HepG2 (cell line): ENCODE measurements at regions not wholly inside any gene's neighbourhood (a gene's known extent, or its start where the extent isn't known, plus 50 kb on each side); places are given as distances from the start of the nearest gene placed in this dataset.

Experiments used
- ATF4 ChIP-seq, 2 experiments: fragments of 450-650 bp in 1 of 2; sonication (generic) in 1 of 2; formaldehyde crosslinking; IDR thresholded peaks; 2 replicates each; pipeline versions ENCODE4 v1.5.0 to v1.8.0; 2020 to 2022; ENCODE audit warnings: mild to moderate bottlenecking in 1 of 2, missing genetic modification reagents in 1 of 2
- EZH2 ChIP-seq: conservative IDR thresholded peaks from 2 replicates; pipeline ENCODE4 v1.6.1; 2012; ENCODE audit warnings: mild to moderate bottlenecking, low read depth, low read length, moderate library complexity
- HNRNPL ChIP-seq: fragments of 200-400 bp; formaldehyde crosslinking; IDR thresholded peaks from 2 replicates; pipeline ENCODE4 v1.6.1; 2017; ENCODE audit warnings: mild to moderate bottlenecking, low read depth, low read length
- MAFK ChIP-seq, 2 experiments: IDR thresholded peaks in 1 of 2; conservative IDR thresholded peaks in 1 of 2; 2 replicates each; pipeline ENCODE4 v1.6.1; 2011; ENCODE audit warnings: improper control_type of control experiment in 2 of 2, low read length in 2 of 2
- NFRKB ChIP-seq: fragments of 450-650 bp; IDR thresholded peaks from 2 replicates; pipeline ENCODE4 v1.6.1; 2017
- SP2 ChIP-seq: sonication (generic); formaldehyde crosslinking; IDR thresholded peaks from 2 replicates; pipeline ENCODE4 v1.5.1; 2020; ENCODE audit warnings: mild to moderate bottlenecking, missing genetic modification reagents
- SP5 ChIP-seq: IDR thresholded peaks from 2 replicates; pipeline ENCODE4 v1.6.1; 2016; ENCODE audit warnings: low read depth, borderline replicate concordance
- ZBTB21 ChIP-seq: sonication (generic); formaldehyde crosslinking; IDR thresholded peaks from 2 replicates; pipeline ENCODE4 v1.4.0; 2020; ENCODE audit warnings: missing genetic modification reagents
- ZFP36L2 ChIP-seq: sonication (generic); formaldehyde crosslinking; IDR thresholded peaks from 2 replicates; pipeline ENCODE4 v1.4.0; 2020; ENCODE audit warnings: missing genetic modification reagents
- ZNF232 ChIP-seq: sonication (generic); formaldehyde crosslinking; IDR thresholded peaks from 2 replicates; pipeline ENCODE4 v1.4.0; 2020; ENCODE audit warnings: missing genetic modification reagents, borderline replicate concordance
- ZNF441 ChIP-seq: sonication (generic); formaldehyde crosslinking; IDR thresholded peaks from 2 replicates; pipeline ENCODE4 v1.7.0; 2021; ENCODE audit warnings: missing genetic modification reagents, borderline replicate concordance
- ZNF644 ChIP-seq: IDR thresholded peaks from 2 replicates; pipeline ENCODE4 v1.6.1; 2016; ENCODE audit warnings: low read depth
- ZNF816 ChIP-seq: sonication (generic); formaldehyde crosslinking; IDR thresholded peaks from 2 replicates; pipeline ENCODE4 v1.8.0; 2022; ENCODE audit warnings: missing genetic modification reagents, mild to moderate bottlenecking, borderline replicate concordance

DNA sequence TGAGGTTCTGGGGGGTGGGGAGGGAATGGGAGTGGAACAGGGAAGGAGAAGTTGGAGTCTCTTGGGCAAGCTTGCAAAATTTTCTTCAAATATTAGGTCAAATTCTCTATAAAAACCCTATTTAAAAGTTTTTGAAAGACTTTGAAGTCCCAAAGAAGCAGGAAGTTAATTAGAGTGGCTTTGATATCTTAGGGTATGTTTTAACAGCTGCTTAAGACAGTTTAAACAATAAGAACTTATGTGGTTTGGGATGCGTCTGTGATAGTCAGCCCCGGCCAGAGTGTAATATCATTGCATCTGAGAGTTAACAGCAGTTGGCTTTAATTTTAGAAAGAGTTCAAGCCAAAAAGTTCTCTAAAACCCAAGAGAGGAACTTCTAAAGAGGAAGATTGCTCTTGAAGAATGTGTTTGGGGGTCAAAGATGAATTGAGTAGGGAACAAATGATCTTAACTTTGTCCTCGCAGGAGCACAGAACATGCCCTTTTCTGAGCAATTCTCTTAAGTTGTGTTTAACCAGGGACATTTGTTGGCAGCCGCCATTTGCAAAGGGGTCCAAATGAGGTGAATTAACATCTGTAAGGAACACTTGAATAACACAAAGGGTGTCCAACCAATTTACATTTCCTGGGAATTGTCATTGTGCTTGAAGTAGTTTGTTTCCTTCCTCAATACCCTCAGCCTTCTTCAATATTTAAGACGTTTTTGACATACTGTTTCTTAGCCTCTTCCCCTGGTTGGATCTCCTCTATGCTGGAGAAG is 182.4 kb downstream of the PTEN start:
- TF ChIP-seq ZNF232 (CRISPR knock-in tag) (no peak), MAFK (conservative IDR thresholded peaks at IDR 0.05 in 1 of 2, IDR thresholded peaks at IDR 0.05 in 1 of 2; ENCODE audit: low read length in 2 of 2) (no peak), ATF4 (CRISPR knock-in tag; IDR thresholded peaks at IDR 0.05) (no peak), ZNF644 (CRISPR knock-in tag) (no peak), SP2 (CRISPR knock-in tag) (no peak), SP5 (CRISPR knock-in tag) (no peak), ZNF441 (CRISPR knock-in tag) (no peak), ZBTB21 (CRISPR knock-in tag) (no peak), NFRKB (no peak), ZFP36L2 (CRISPR knock-in tag) (no peak), ZNF816 (CRISPR knock-in tag) (no peak), EZH2 (no peak), HNRNPL (no peak)
